A549 (cell line): ENCODE measurements at regions not wholly inside any gene's neighbourhood (a gene's known extent, or its start where the extent isn't known, plus 50 kb on each side); places are given as distances from the start of the nearest gene placed in this dataset.

ENCODE experiments used
- ATAC-seq, 2 experiments: fragments of 200-7000 bp in 1 of 2; fragments of >200 bp in 1 of 2; cut with Nextera tagmentation in 1 of 2; cut with Tn5 transposase in 1 of 2; 3 replicates each; pipeline versions ENCODE4 v1.8.0 to v1.9.1; 2018 to 2020; ENCODE audit warnings: mild to moderate bottlenecking in 1 of 2, moderate library complexity in 1 of 2
- CTCF ChIA-PET: fragments of 300-600 bp; sonication (Branson Sonifier 250); formaldehyde crosslinking; extraction: SDS; loops from one replicate; lab custom pipeline; 2021; ENCODE audit warnings: antibody characterized with exemption, inconsistent platforms; lab: Yijun Ruan, JAX
- POLR2A ChIA-PET: fragments of 350-600 bp; formaldehyde crosslinking; extraction: SDS; loops from one replicate; lab custom pipeline; 2021; ENCODE audit warnings: antibody characterized with exemption, inconsistent platforms; lab: Yijun Ruan, JAX
- DNase-seq, 2 experiments: peaks; one replicate each; pipeline versions ENCODE4 v3.0.0 to v3.0.0-alpha.2; 2011 to 2016; ENCODE audit warnings: low read depth in 1 of 2, low spot score in 1 of 2
- FAIRE-seq: peaks from 2 replicates; lab custom pipeline; 2011; peaks lifted over from hg19 to GRCh38; lab: Jason Lieb, UNC
- H3K27ac ChIP-seq, 2 experiments: fragments of >200 bp; sonication (Bioruptor Twin); formaldehyde crosslinking; 3 replicates each; pipeline ENCODE4 v1.5.1; 2016 to 2017
- H3K4me1 ChIP-seq: fragments of >200 bp; sonication (Bioruptor Twin); formaldehyde crosslinking; 3 replicates; pipeline ENCODE4 v1.6.1; 2016
- H3K4me2 ChIP-seq: fragments of >200 bp; sonication (Bioruptor Twin); formaldehyde crosslinking; 3 replicates; pipeline ENCODE4 v1.6.1; 2016
- H3K4me3 ChIP-seq: fragments of >200 bp; sonication (Bioruptor Twin); formaldehyde crosslinking; 3 replicates; pipeline ENCODE4 v1.5.1; 2016
- H3K9me3 ChIP-seq: fragments of >200 bp; sonication (Bioruptor Twin); formaldehyde crosslinking; 3 replicates; pipeline ENCODE4 v1.6.1; 2016
- BCL3 ChIP-seq: fragments of >200 bp; sonication (Bioruptor Twin); formaldehyde crosslinking; IDR thresholded peaks from 3 replicates; pipeline ENCODE4 v1.6.1; 2016
- CHD2 ChIP-seq: fragments of 150-350 bp; IDR thresholded peaks from 2 replicates; pipeline ENCODE4 v1.6.1; 2014; ENCODE audit warnings: low read length; ENCODE audit not compliant: partially characterized antibody
- CTCF ChIP-seq: fragments of >200 bp; sonication (Bioruptor Twin); formaldehyde crosslinking; IDR thresholded peaks from 3 replicates; pipeline ENCODE4 v1.5.1; 2016
- EHF ChIP-seq: fragments of 250-450 bp; sonication (Bioruptor Pico); IDR thresholded peaks from 2 replicates; pipeline ENCODE4 v1.5.0; 2020; ENCODE audit warnings: mild to moderate bottlenecking
- ELK1 ChIP-seq: fragments of 150-350 bp; IDR thresholded peaks from 2 replicates; pipeline ENCODE4 v1.6.1; 2014; ENCODE audit warnings: low read depth, mild to moderate bottlenecking, low read length
- HES2 ChIP-seq: fragments of >200 bp; sonication (Bioruptor Twin); formaldehyde crosslinking; IDR thresholded peaks from 2 replicates; pipeline ENCODE4 v1.6.1; 2016
- HMGXB4 ChIP-seq: fragments of 250-450 bp; sonication (Bioruptor Pico); IDR thresholded peaks from 2 replicates; pipeline ENCODE4 v1.5.0; 2021; ENCODE audit warnings: mild to moderate bottlenecking, moderate library complexity, borderline replicate concordance
- HOXB5 ChIP-seq: fragments of 250-450 bp; sonication (Bioruptor Pico); IDR thresholded peaks from 2 replicates; pipeline ENCODE4 v1.5.0; 2020; ENCODE audit warnings: mild to moderate bottlenecking, moderate library complexity
- MAX ChIP-seq: IDR thresholded peaks from 2 replicates; pipeline ENCODE4 v1.6.1; 2012
- MYC ChIP-seq: IDR thresholded peaks from 2 replicates; pipeline ENCODE4 v1.6.1; 2012; ENCODE audit warnings: mild to moderate bottlenecking, inconsistent platforms, low read length, improper control_type of control experiment, borderline replicate concordance
- NPAS2 ChIP-seq: fragments of 250-450 bp; sonication (Bioruptor Pico); IDR thresholded peaks from 2 replicates; pipeline ENCODE4 v1.8.0; 2022; ENCODE audit warnings: mild to moderate bottlenecking, moderate library complexity, borderline replicate concordance
- PHF8 ChIP-seq: fragments of 200-600 bp; sonication (generic); IDR thresholded peaks from 2 replicates; pipeline ENCODE4 v1.6.1; 2016; ENCODE audit warnings: low read depth, mild to moderate bottlenecking, antibody characterized with exemption, moderate library complexity, borderline replicate concordance
- POLR2A ChIP-seq: IDR thresholded peaks from 2 replicates; pipeline ENCODE4 v1.6.1; 2012; ENCODE audit warnings: mild to moderate bottlenecking, low read length
- POLR2AphosphoS2 ChIP-seq: conservative IDR thresholded peaks from 2 replicates; pipeline ENCODE4 v1.6.1; 2012; ENCODE audit warnings: low read length, improper control_type of control experiment, inconsistent platforms
- RAD21 ChIP-seq, 2 experiments: fragments of >200 bp in 1 of 2; sonication (Bioruptor Twin) in 1 of 2; formaldehyde crosslinking in 1 of 2; IDR thresholded peaks in 1 of 2; conservative IDR thresholded peaks in 1 of 2; 2 replicates in 1 of 2; 3 replicates in 1 of 2; pipeline ENCODE4 v1.6.1; 2012 to 2018; ENCODE audit warnings: inconsistent platforms in 1 of 2
- REST ChIP-seq: fragments of 200-600 bp; sonication (generic); IDR thresholded peaks from 2 replicates; pipeline ENCODE4 v1.6.1; 2016; ENCODE audit warnings: antibody characterized with exemption, mild to moderate bottlenecking, moderate library complexity
- RFX5 ChIP-seq: fragments of 450-650 bp; IDR thresholded peaks from 2 replicates; pipeline ENCODE4 v1.7.1; 2014; ENCODE audit warnings: antibody characterized with exemption, mild to moderate bottlenecking, moderate library complexity
- ZC3H11A ChIP-seq: fragments of 450-650 bp; IDR thresholded peaks from 2 replicates; pipeline ENCODE4 v1.6.1; 2014; ENCODE audit warnings: antibody characterized with exemption, mild to moderate bottlenecking
- ZNF302 ChIP-seq: fragments of 250-450 bp; sonication (Bioruptor Pico); IDR thresholded peaks from 2 replicates; pipeline ENCODE4 v1.9.0; 2021; ENCODE audit warnings: inconsistent platforms, mild to moderate bottlenecking, moderate library complexity
- WGBS: methylation state at CpG from one replicate; pipeline ENCODE4 v1.1.6; 2017; ENCODE audit errors: missing lambda C conversion rate; 5-methylcytosine and 5-hydroxymethylcytosine counted together

GRCh38 chr2:144120487-144120886 is 399.4 kb downstream of the ZEB2 start:
- ChIA-PET POLR2A (no interaction called here), CTCF (no interaction called here)
- Histone ChIP-seq H3K9me3 (no peaks in the 10 kb centered on the region), H3K4me2 (no peak overlapping the region), H3K4me1 (no peaks in the 10 kb centered on the region), H3K4me3 (no peak overlapping the region), H3K27ac (no peak overlapping the region)
- TF ChIP-seq NPAS2 (CRISPR knock-in tag), result no peak
- TF ChIP-seq EHF (CRISPR knock-in tag), result no peak
- TF ChIP-seq MAX, result no peak
- TF ChIP-seq REST, result no peak
- no peak for TF ChIP-seq HMGXB4 (CRISPR knock-in tag)
- 56% methylated on average over 4 of the region's 4 CpGs for WGBS
- ATAC-seq (no peak), DNase-seq (no peak), FAIRE-seq (no peak)

- no peaks in the 10 kb centered on the region for H3K4me1 ChIP-seq
- DNase-seq (no peak), ATAC-seq (no peak), FAIRE-seq (no peak)
- H3K4me3 ChIP-seq, result no peak overlapping the region
- ChIA-PET POLR2A (no interaction called here), CTCF (interaction anchor here (0.6 to 1.0 kb wide), 2 partner anchors 8 to 209 kb away, joined by 3 read pairs; no protein-coding TSS in a partner anchor)
- WGBS, result 94% methylated on average over 3 of the region's 3 CpGs
- no peak for TF ChIP-seq BCL3
- TF ChIP-seq ZNF302 (CRISPR knock-in tag), result no peak
- no peak for TF ChIP-seq RFX5
- TF ChIP-seq POLR2A, result no peak
- no peak for TF ChIP-seq HMGXB4 (CRISPR knock-in tag)
- TF ChIP-seq HES2, result no peak
- no peak for TF ChIP-seq CHD2
- no peak for TF ChIP-seq RAD21 (conservative IDR thresholded peaks at IDR 0.05 in 1 of 2, IDR thresholded peaks at IDR 0.05 in 1 of 2)
- TF ChIP-seq ELK1, result no peak
- no peak for TF ChIP-seq POLR2AphosphoS2
- TF ChIP-seq HOXB5 (CRISPR knock-in tag), result no peak
- no peak for TF ChIP-seq PHF8
- no peak for TF ChIP-seq CTCF
- no peak for TF ChIP-seq ZC3H11A
- no peak for TF ChIP-seq MYC
- no peaks in the 10 kb centered on the region for H3K9me3 ChIP-seq
- no peak overlapping the region for H3K4me2 ChIP-seq
- no peak overlapping the region for H3K27ac ChIP-seq
Measured at GRCh38 chr2:144117086-144117485, 402.8 kb downstream of the ZEB2 start.
